Cardiac muscle cell (in vitro differentiated cells and primary cell): ENCODE measurements at regions not wholly inside any gene's neighbourhood (a gene's known extent, or its start where the extent isn't known, plus 50 kb on each side); places are given as distances from the start of the nearest gene placed in this dataset.

ENCODE experiments used
- DNase-seq, 2 donors: peaks; one replicate each; pipeline versions ENCODE4 v3.0.0 to v3.0.0-alpha.2; 2010 to 2017; ENCODE audit warnings: low read depth in 1 of 2, low spot score in 1 of 2
- H3K27ac ChIP-seq: fragments of 200-600 bp; sonication (generic); 2 replicates; pipeline ENCODE4 v1.5.1; 2016
- H3K27me3 ChIP-seq: fragments of 200-600 bp; sonication (generic); 2 replicates; pipeline ENCODE4 v1.6.0; 2016; ENCODE audit warnings: control low read depth
- H3K36me3 ChIP-seq: fragments of 200-600 bp; sonication (generic); 2 replicates; pipeline ENCODE4 v1.5.1; 2016; ENCODE audit warnings: control low read depth
- H3K4me1 ChIP-seq: fragments of 200-600 bp; sonication (generic); 2 replicates; pipeline ENCODE4 v1.8.1; 2017; ENCODE audit warnings: low read depth, mild to moderate bottlenecking, mixed run types
- H3K4me3 ChIP-seq: fragments of 200-600 bp; sonication (generic); 2 replicates; pipeline ENCODE4 v1.5.1; 2016; ENCODE audit warnings: mild to moderate bottlenecking
- H3K9me3 ChIP-seq: fragments of 200-600 bp; sonication (generic); 2 replicates; pipeline ENCODE4 v1.5.1; 2017; ENCODE audit warnings: low read depth, mild to moderate bottlenecking, control low read depth
- CTCF ChIP-seq: IDR thresholded peaks from 2 replicates; pipeline ENCODE4 v1.5.1; 2012; ENCODE audit warnings: low read depth, mild to moderate bottlenecking, low read length

- DNase-seq = no peak
- Histone ChIP-seq H3K4me1 (no peaks in the 10 kb centered on the region), H3K36me3 (no peaks in the 10 kb centered on the region), H3K4me3 (no peak overlapping the region), H3K27me3 (no peaks in the 10 kb centered on the region), H3K27ac (no peak overlapping the region), H3K9me3 (no peaks in the 10 kb centered on the region)
- TF ChIP-seq CTCF = no peak
Observed at GRCh38 chr17:51528111-51528510, 267.8 kb downstream of the UTP18 start.

GRCh38 chr17:51533219-51533618, 272.9 kb downstream of the UTP18 start:
- no peak for TF ChIP-seq CTCF
- DNase-seq = no peak

GRCh38 chr17:51533821-51534220, 273.5 kb downstream of the UTP18 start:
- DNase-seq = no peak
- no peaks in the 10 kb centered on the region for H3K36me3 ChIP-seq
- no peaks in the 10 kb centered on the region for H3K9me3 ChIP-seq
- TF ChIP-seq CTCF = no peak
- H3K27me3 ChIP-seq = no peaks in the 10 kb centered on the region
- H3K4me3 ChIP-seq = no peak overlapping the region
- no peak overlapping the region for H3K27ac ChIP-seq
- no peaks in the 10 kb centered on the region for H3K4me1 ChIP-seq

More at GRCh38 chr17:51533219-51533618, 272.9 kb downstream of the UTP18 start:
- Histone ChIP-seq H3K36me3 (no peaks in the 10 kb centered on the region), H3K9me3 (no peaks in the 10 kb centered on the region), H3K27me3 (no peaks in the 10 kb centered on the region), H3K4me3 (no peak overlapping the region), H3K4me1 (no peaks in the 10 kb centered on the region), H3K27ac (no peak overlapping the region)

GRCh38 chr17:51536627-51537026, 276.3 kb downstream of the UTP18 start:
- TF ChIP-seq CTCF = no peak
- H3K9me3 ChIP-seq = no peaks in the 10 kb centered on the region
- no peaks in the 10 kb centered on the region for H3K27me3 ChIP-seq
- no peak for DNase-seq
- H3K4me1 ChIP-seq = no peaks in the 10 kb centered on the region
- no peak overlapping the region for H3K27ac ChIP-seq
- no peak overlapping the region for H3K4me3 ChIP-seq
- H3K36me3 ChIP-seq = no peaks in the 10 kb centered on the region

GRCh38 chr17:51537996-51538550, 277.7 kb downstream of the UTP18 start:
- H3K4me1 ChIP-seq = no peaks in the 10 kb centered on the region
- no peaks in the 10 kb centered on the region for H3K36me3 ChIP-seq
- no peak overlapping the region for H3K4me3 ChIP-seq
- no peak for TF ChIP-seq CTCF
- DNase-seq = no peak
- H3K27ac ChIP-seq = no peak overlapping the region
- H3K9me3 ChIP-seq = no peaks in the 10 kb centered on the region
- H3K27me3 ChIP-seq = no peaks in the 10 kb centered on the region

- Histone ChIP-seq H3K4me3 (no peak overlapping the region), H3K36me3 (no peaks in the 10 kb centered on the region), H3K27me3 (no peaks in the 10 kb centered on the region), H3K9me3 (no peaks in the 10 kb centered on the region), H3K27ac (no peak overlapping the region), H3K4me1 (no peaks in the 10 kb centered on the region)
- DNase-seq = no peak
- TF ChIP-seq CTCF = no peak
Observed at GRCh38 chr17:51540151-51540550, 279.8 kb downstream of the UTP18 start.
